HFFc6 (cell line): ENCODE measurements at regions not wholly inside any gene's neighbourhood (a gene's known extent, or its start where the extent isn't known, plus 50 kb on each side); places are given as distances from the start of the nearest gene placed in this dataset.

Experiments
- DNase-seq: peaks from one replicate; pipeline ENCODE4 v3.0.0-alpha.2; 2018
- H3K27ac Mint-ChIP-seq: 2 replicates; pipeline ENCODE4 v1.8.0; 2020; ENCODE audit warnings: mild to moderate bottlenecking, mixed read lengths
- H3K27me3 Mint-ChIP-seq: 2 replicates; pipeline ENCODE4 v1.8.0; 2021; ENCODE audit warnings: mild to moderate bottlenecking, moderate library complexity, mixed read lengths; ENCODE audit not compliant: insufficient read depth
- H3K36me3 Mint-ChIP-seq: 2 replicates; pipeline ENCODE4 v1.8.0; 2021; ENCODE audit warnings: low read depth, mixed read lengths
- H3K4me1 Mint-ChIP-seq: 2 replicates; pipeline ENCODE4 v1.8.0; 2020; ENCODE audit warnings: low read depth, mixed read lengths
- H3K4me3 Mint-ChIP-seq: 2 replicates; pipeline ENCODE4 v1.8.0; 2020; ENCODE audit warnings: mild to moderate bottlenecking, moderate library complexity, mixed read lengths
- H3K9me3 Mint-ChIP-seq: 2 replicates; pipeline ENCODE4 v1.8.0; 2020; ENCODE audit warnings: mild to moderate bottlenecking, mixed read lengths
- CTCF ChIP-seq: fragments of 200-600 bp; sonication (generic); IDR thresholded peaks from 2 replicates; pipeline ENCODE4 v1.5.0; 2021; ENCODE audit warnings: antibody characterized with exemption, mild to moderate bottlenecking

DNA sequence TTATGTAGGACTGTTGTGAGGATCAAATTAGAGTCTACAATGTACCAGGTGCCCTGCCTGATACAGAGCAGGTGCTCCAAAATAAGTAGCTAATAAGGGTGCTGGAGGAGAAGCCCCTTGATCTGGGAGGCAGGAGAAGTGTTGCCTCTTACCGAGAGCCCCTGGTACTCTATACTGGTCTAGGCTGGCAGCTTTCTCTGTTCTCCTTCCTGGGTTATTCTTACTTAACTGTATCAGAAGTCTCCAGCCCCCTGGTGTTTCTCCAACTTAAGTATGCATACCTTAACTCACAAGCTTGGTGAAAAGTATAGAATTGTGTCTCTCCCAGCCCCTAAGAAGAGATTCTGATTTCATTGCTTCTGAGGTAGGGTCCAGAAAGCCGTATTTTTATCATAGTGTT lies 254.9 kb downstream of the LRIG3 start:
- Mint-ChIP-seq H3K4me1 (peaks cover 22% of the 10 kb centered on the region), H3K4me3 (no peak overlapping the region), H3K27me3 (no peaks in the 10 kb centered on the region; the same call in 1 of the 2 replicates), H3K9me3 (no peaks in the 10 kb centered on the region), H3K36me3 (no peaks in the 10 kb centered on the region), H3K27ac (no peak overlapping the region)
- no peak for TF ChIP-seq CTCF
- DNase-seq: no peak

GRCh38 chr12:58668233-58668632 lies 252.1 kb downstream of the LRIG3 start:
- H3K4me1 Mint-ChIP-seq: peaks cover 22% of the 10 kb centered on the region
- H3K36me3 Mint-ChIP-seq: no peaks in the 10 kb centered on the region
- no peak overlapping the region for H3K4me3 Mint-ChIP-seq
- no peaks in the 10 kb centered on the region; the same call in 1 of the 2 replicates for H3K27me3 Mint-ChIP-seq
- peak overlapping the region; percentile 76; the same call in 1 of the 2 replicates for H3K27ac Mint-ChIP-seq
- no peaks in the 10 kb centered on the region for H3K9me3 Mint-ChIP-seq
- no peak for DNase-seq
- no peak for TF ChIP-seq CTCF

DNA sequence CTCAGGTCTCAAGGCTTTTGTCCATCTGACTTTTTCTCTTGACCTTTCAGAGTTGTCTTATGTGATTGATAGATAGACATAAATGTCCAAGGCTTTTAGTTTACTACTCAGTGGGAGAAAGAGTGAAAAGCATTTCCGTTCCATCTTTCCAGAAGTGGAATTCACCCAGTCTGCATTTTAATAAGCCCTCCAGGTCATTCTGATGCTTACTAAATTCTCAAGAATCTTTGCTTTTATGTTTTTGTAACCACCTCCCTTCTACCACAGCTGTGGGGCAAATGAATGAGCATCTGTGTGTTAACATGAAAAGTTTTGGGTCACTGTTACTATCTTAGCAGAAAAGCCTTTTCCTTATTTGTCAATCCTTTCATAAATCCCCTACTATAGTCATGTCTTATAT lies 251.4 kb downstream of the LRIG3 start:
- peak overlapping the region; percentile 76 for H3K27ac Mint-ChIP-seq
- peak; percentile 59 for DNase-seq

DNA sequence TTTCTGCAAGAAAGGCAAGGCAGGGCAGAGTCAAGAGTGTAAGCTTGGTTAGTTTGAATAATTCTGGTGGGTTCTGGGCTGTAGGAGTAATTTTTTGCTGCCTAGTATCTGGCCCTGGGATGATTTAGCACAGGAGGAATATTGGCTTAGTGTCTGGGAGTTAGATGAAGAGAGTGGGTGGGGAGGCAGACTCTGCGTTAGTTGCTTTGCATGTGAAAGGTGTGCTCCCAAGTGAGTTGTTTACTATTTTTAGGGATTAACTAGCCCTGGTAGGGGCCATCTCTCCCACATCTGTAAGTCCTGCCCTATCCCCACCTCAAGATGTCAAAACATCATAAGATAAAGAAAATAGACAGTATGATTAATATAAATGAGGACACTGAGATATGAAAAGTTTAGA lies 249.7 kb downstream of the LRIG3 start:
- no peaks in the 10 kb centered on the region for H3K9me3 Mint-ChIP-seq
- no peak overlapping the region for H3K27ac Mint-ChIP-seq
- no peak overlapping the region for H3K4me3 Mint-ChIP-seq
- no peaks in the 10 kb centered on the region for H3K36me3 Mint-ChIP-seq
- DNase-seq: no peak
- peaks cover 22% of the 10 kb centered on the region for H3K4me1 Mint-ChIP-seq
- TF ChIP-seq CTCF: no peak
- peaks cover 2% of the 10 kb centered on the region for H3K27me3 Mint-ChIP-seq

More for the DNA sequence above, 251.4 kb downstream of the LRIG3 start:
- no peak for TF ChIP-seq CTCF
- Mint-ChIP-seq H3K9me3 (no peaks in the 10 kb centered on the region), H3K4me3 (peak overlapping the region; percentile 2; the same call in 1 of the 2 replicates), H3K36me3 (no peaks in the 10 kb centered on the region), H3K27me3 (no peaks in the 10 kb centered on the region; the same call in 1 of the 2 replicates), H3K4me1 (peaks cover 22% of the 10 kb centered on the region)

DNA sequence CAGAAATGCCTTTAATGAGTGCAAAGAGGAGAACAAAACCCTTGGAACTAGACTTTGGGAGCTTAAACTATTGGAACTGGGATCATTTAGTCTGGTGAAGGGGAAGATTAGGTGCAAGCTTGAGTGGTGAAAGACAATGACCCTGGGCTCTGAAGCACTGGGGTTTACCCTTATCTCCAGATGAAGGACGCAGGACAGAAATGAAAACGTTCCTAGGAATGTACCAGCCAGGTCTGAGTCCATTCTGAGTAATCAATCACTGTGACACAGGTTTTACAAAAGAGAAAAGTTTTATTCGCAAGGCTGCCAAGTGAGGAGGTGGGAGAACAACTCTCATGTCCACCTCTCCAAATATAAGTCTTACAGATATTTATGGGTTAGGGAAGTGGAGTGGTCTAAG lies 249.1 kb downstream of the LRIG3 start:
- Mint-ChIP-seq H3K4me1 (peaks cover 22% of the 10 kb centered on the region), H3K9me3 (no peaks in the 10 kb centered on the region)

More for the DNA sequence above, 249.1 kb downstream of the LRIG3 start:
- Mint-ChIP-seq H3K27ac (no peak overlapping the region), H3K4me3 (no peak overlapping the region), H3K27me3 (peaks cover 2% of the 10 kb centered on the region), H3K36me3 (no peaks in the 10 kb centered on the region)
- no peak for DNase-seq
- no peak for TF ChIP-seq CTCF
